NT2/D1 (cell line): ENCODE measurements at regions not wholly inside any gene's neighbourhood (a gene's known extent, or its start where the extent isn't known, plus 50 kb on each side); places are given as distances from the start of the nearest gene placed in this dataset.

Source experiments
- SUZ12 ChIP-seq: IDR thresholded peaks from 2 replicates; pipeline ENCODE4 v1.6.1; 2011; ENCODE audit not compliant: insufficient read length, insufficient read depth; ENCODE audit errors: extremely low read depth
- YY1 ChIP-seq: IDR thresholded peaks from 2 replicates; pipeline ENCODE4 v1.6.1; 2011; ENCODE audit not compliant: insufficient read length, insufficient read depth
- ZNF274 ChIP-seq: IDR thresholded peaks from 2 replicates; pipeline ENCODE4 v1.6.1; 2011; ENCODE audit warnings: mild to moderate bottlenecking, low read depth, low read length

DNA sequence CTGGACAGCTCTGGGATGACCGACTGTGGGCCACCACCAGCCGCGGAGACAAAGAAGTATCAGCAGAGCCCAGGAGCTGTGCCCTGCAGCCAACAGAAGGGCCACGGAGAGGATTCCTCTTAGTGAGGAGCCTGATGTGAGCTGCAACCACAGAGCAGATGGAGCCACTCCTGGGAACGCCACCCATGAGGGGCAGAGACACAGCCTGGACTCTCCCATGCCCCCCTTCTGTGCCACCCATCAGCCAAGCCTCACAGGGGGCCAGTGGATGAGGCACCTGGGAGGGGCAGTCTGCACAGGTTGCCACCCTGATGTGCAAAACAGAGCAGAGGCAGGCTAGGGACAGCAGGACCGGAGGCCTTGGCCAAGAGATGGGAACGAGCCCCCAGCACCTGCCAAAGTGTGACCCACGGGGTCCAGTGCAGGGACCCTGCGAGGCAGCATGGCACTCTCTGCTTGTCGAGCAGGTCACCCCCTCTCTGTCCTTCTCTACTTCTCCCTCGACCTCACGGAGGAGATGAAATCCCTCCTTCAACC, 380.7 kb upstream of the IRX1 start:
- TF ChIP-seq YY1 (no peak), SUZ12 (no peak), ZNF274 (no peak)
